ENCODE measurements at regions not wholly inside any gene's neighbourhood (a gene's known extent, or its start where the extent isn't known, plus 50 kb on each side); places are given as distances from the start of the nearest gene placed in this dataset.
A peak's percentile ranks its signal among the peaks of the same experiment; 100 is the strongest.

- Histone ChIP-seq H3K27me3 (ENCODE audit: control insufficient read depth in 2 of 2, insufficient read depth in 2 of 2, low read length in 2 of 2) (peaks cover 4 to 17% of the 10 kb centered on the region in 2 experiments), H3K27ac (ENCODE audit: insufficient read depth, low read depth, low read length) (no peak overlapping the region), H4K20me1 (replicated peaks; ENCODE audit: control insufficient read depth, extremely low read depth, insufficient read depth, low read length) (no peaks in the 10 kb centered on the region), H3K4me1 (ENCODE audit: control insufficient read depth, extremely low read depth, insufficient read depth, low read length) (no peaks in the 10 kb centered on the region), H3K36me3 (ENCODE audit: control insufficient read depth in 2 of 2, extremely low read depth in 1 of 2, insufficient read depth in 2 of 2, low read length in 2 of 2) (no peaks in the 10 kb centered on the region), H3K79me2 (ENCODE audit: control insufficient read depth, insufficient read depth, low read length) (no peaks in the 10 kb centered on the region), H3K9me1 (replicated peaks; ENCODE audit: control insufficient read depth, extremely low read depth, insufficient read depth, low read length) (no peaks in the 10 kb centered on the region), H3K4me2 (ENCODE audit: insufficient read depth, low read length) (no peak overlapping the region), H3K4me3 (replicated peaks in 1 of 3; ENCODE audit: insufficient read depth in 1 of 3, low read depth in 1 of 3, low read length in 3 of 3) (no peak overlapping the region), H3K9me3 (replicated peaks; ENCODE audit: control insufficient read depth, insufficient read depth, low read length) (no peaks in the 10 kb centered on the region), H3K9ac (replicated peaks; ENCODE audit: extremely low read depth, insufficient read depth, low read length) (no peak overlapping the region), H2AFZ (ENCODE audit: low read depth, low read length) (no peak overlapping the region)
- intact Hi-C loops (cut with micrococcal nuclease) = loop anchor here (1.0 to 2.0 kb wide), 5 partner anchors 228 to 576 kb away; no protein-coding TSS in a partner anchor
- ChIA-PET POLR2A (no interaction called here), CTCF (interaction anchor here (1.3 to 1.4 kb wide), 2 partner anchors 250 to 312 kb away, joined by 4 read pairs; no protein-coding TSS in a partner anchor)
- peak; percentile 37 for DNase-seq (ENCODE audit: low read depth, low spot score)
- dilution Hi-C loops (cut with MboI; ENCODE audit: extremely low pct_ligation_motif_present, low sequenced_read_pairs) = no loop called here
- no TSS peak for BruUV-seq (replicated peaks)
- TF ChIP-seq POLR2A (IDR thresholded peaks at IDR 0.05; ENCODE audit: low read depth, low read length) = no peak
- TF ChIP-seq CTCF (IDR thresholded peaks at IDR 0.05; ENCODE audit: extremely low read depth in 1 of 2, insufficient read depth in 1 of 2, low read depth in 1 of 2, low read length in 2 of 2) = peak; percentile 57 to 68
- FAIRE-seq = peak; percentile 37
Measured at GRCh38 chr14:57066887-57067513, 201.7 kb downstream of the EXOC5 start.

GRCh38 chr14:57066463-57066862 lies 202.2 kb downstream of the EXOC5 start:
- ChIA-PET POLR2A (no interaction called here), CTCF (no interaction called here)
- no peaks in the 10 kb centered on the region for H3K36me3 ChIP-seq (ENCODE audit: control insufficient read depth in 2 of 2, extremely low read depth in 1 of 2, insufficient read depth in 2 of 2, low read length in 2 of 2)
- dilution Hi-C loops (cut with MboI; ENCODE audit: extremely low pct_ligation_motif_present, low sequenced_read_pairs) (no loop called here), intact Hi-C loops (cut with micrococcal nuclease) (loop anchor here (2.0 kb wide), 2 partner anchors 228 to 576 kb away; no protein-coding TSS in a partner anchor)
- TF ChIP-seq POLR2A (IDR thresholded peaks at IDR 0.05; ENCODE audit: low read depth, low read length) = no peak
- TF ChIP-seq EZH2 (IDR thresholded peaks at IDR 0.05; ENCODE audit: borderline replicate concordance, low read depth, low read length, severe bottlenecking) = no peak
- no peak for TF ChIP-seq CTCF (IDR thresholded peaks at IDR 0.05; ENCODE audit: extremely low read depth in 1 of 2, insufficient read depth in 1 of 2, low read depth in 1 of 2, low read length in 2 of 2)
- no peak for TF ChIP-seq GATA2 (IDR thresholded peaks at IDR 0.05; ENCODE audit: insufficient read depth, insufficient read length, low read depth, low read length)
- TF ChIP-seq MYC (IDR thresholded peaks at IDR 0.05; ENCODE audit: low read depth, low read length) = no peak
- TF ChIP-seq MAX (IDR thresholded peaks at IDR 0.05; ENCODE audit: insufficient read depth, insufficient read length) = no peak
- no peak for TF ChIP-seq POLR2AphosphoS5 (IDR thresholded peaks at IDR 0.05; ENCODE audit: insufficient read depth, low read depth, low read length)
- TF ChIP-seq JUN (IDR thresholded peaks at IDR 0.05; ENCODE audit: borderline replicate concordance, insufficient read depth, insufficient read length, low read depth) = no peak
- no peak for TF ChIP-seq FOS (IDR thresholded peaks at IDR 0.05; ENCODE audit: borderline replicate concordance, insufficient read depth, low read length)
- no peak overlapping the region for H3K4me3 ChIP-seq (replicated peaks in 1 of 3; ENCODE audit: insufficient read depth in 1 of 3, low read depth in 1 of 3, low read length in 3 of 3)
- no peak overlapping the region for H3K4me2 ChIP-seq (ENCODE audit: insufficient read depth, low read length)
- H3K9me1 ChIP-seq (replicated peaks; ENCODE audit: control insufficient read depth, extremely low read depth, insufficient read depth, low read length) = no peaks in the 10 kb centered on the region
- no peak overlapping the region for H3K9ac ChIP-seq (replicated peaks; ENCODE audit: extremely low read depth, insufficient read depth, low read length)
- FAIRE-seq (no peak), DNase-seq (ENCODE audit: low read depth, low spot score) (no peak)
- H3K27me3 ChIP-seq (ENCODE audit: control insufficient read depth in 2 of 2, insufficient read depth in 2 of 2, low read length in 2 of 2) = peaks cover 4 to 11% of the 10 kb centered on the region in 2 experiments
- H2AFZ ChIP-seq (ENCODE audit: low read depth, low read length) = no peak overlapping the region
- H3K4me1 ChIP-seq (ENCODE audit: control insufficient read depth, extremely low read depth, insufficient read depth, low read length) = no peaks in the 10 kb centered on the region
- no peaks in the 10 kb centered on the region for H3K79me2 ChIP-seq (ENCODE audit: control insufficient read depth, insufficient read depth, low read length)
- H4K20me1 ChIP-seq (replicated peaks; ENCODE audit: control insufficient read depth, extremely low read depth, insufficient read depth, low read length) = no peaks in the 10 kb centered on the region
- no TSS peak for BruUV-seq (replicated peaks)
- no peaks in the 10 kb centered on the region for H3K9me3 ChIP-seq (replicated peaks; ENCODE audit: control insufficient read depth, insufficient read depth, low read length)
- H3K27ac ChIP-seq (ENCODE audit: insufficient read depth, low read depth, low read length) = no peak overlapping the region
